ENCODE measurements at regions not wholly inside any gene's neighbourhood (a gene's known extent, or its start where the extent isn't known, plus 50 kb on each side); places are given as distances from the start of the nearest gene placed in this dataset.

DNA sequence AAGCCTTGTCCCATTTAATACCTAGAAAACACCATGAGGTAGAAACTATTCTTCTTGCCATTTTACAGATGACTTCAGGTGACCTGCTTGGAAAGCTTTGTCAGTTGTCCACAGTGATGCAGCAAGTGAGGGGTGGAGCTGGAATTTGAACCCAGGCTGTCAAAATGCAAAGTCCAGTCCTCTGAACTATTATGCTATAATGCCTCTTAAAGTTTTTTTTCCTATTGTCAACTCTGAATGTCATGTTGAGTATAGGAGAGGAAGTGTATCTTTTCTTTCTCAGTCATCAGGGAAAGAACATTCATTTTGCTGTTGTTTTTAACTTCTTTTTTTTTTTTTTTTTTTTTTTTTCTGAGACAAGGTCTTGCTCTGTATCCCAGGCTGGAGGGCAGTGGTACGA, 525.6 kb downstream of the XYLT1 start:
- no peaks in the 10 kb centered on the region for H3K9me2 ChIP-seq (replicated peaks; ENCODE audit: insufficient read depth, low read length)
- H3K79me2 ChIP-seq (ENCODE audit: insufficient read depth, low read length), result no peaks in the 10 kb centered on the region
- no peaks in the 10 kb centered on the region for H3K27me3 ChIP-seq (ENCODE audit: low read length)
- H3K4me3 ChIP-seq (ENCODE audit: insufficient read depth, low read length, poor library complexity, severe bottlenecking), result no peak overlapping the region
- H3F3A ChIP-seq (ENCODE audit: insufficient read depth), result no peaks in the 10 kb centered on the region
- no peaks in the 10 kb centered on the region for H3K9me3 ChIP-seq (ENCODE audit: insufficient read depth, low read length)
- H3K27ac ChIP-seq (ENCODE audit: low read depth, low read length), result no peak overlapping the region
- no peak overlapping the region for H3K4me2 ChIP-seq (ENCODE audit: low read depth, low read length, poor library complexity, severe bottlenecking)
- H3K36me3 ChIP-seq (ENCODE audit: low read length), result no peaks in the 10 kb centered on the region
- no peaks in the 10 kb centered on the region for H4K20me1 ChIP-seq (ENCODE audit: low read depth, low read length)
- TF ChIP-seq EZH2phosphoT487 (conservative IDR thresholded peaks at IDR 0.05; ENCODE audit: low read length), result no peak
- TF ChIP-seq, protein P1, sequence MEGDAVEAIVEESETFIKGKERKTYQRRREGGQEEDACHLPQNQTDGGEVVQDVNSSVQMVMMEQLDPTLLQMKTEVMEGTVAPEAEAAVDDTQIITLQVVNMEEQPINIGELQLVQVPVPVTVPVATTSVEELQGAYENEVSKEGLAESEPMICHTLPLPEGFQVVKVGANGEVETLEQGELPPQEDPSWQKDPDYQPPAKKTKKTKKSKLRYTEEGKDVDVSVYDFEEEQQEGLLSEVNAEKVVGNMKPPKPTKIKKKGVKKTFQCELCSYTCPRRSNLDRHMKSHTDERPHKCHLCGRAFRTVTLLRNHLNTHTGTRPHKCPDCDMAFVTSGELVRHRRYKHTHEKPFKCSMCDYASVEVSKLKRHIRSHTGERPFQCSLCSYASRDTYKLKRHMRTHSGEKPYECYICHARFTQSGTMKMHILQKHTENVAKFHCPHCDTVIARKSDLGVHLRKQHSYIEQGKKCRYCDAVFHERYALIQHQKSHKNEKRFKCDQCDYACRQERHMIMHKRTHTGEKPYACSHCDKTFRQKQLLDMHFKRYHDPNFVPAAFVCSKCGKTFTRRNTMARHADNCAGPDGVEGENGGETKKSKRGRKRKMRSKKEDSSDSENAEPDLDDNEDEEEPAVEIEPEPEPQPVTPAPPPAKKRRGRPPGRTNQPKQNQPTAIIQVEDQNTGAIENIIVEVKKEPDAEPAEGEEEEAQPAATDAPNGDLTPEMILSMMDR (IDR thresholded peaks at IDR 0.05; ENCODE audit: insufficient read depth, low read length, poor library complexity, severe bottlenecking), result no peak
- no peak overlapping the region for H2AFZ ChIP-seq (ENCODE audit: low read depth, low read length, severe bottlenecking)
- no peak overlapping the region for H3K9ac ChIP-seq (ENCODE audit: low read length)

DNA sequence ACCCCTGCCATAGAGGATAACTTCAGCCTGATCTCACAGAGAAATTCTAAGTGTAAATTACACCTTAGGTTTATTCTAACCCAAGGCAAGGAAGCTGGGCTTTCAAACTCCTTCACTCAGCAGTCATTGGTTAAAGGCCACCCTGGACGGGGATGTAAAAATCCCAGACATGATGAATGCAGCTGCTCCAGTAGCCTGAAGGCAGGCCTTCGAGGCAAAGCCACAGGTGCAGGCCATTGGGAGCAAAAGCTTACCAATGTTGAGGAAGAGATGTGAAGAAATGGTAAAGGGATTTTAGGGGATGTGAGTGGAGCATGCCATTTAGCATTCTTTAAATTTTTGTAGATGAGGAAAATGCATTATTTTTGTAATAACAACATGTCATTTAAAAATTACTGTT, 514.4 kb downstream of the XYLT1 start:
- TF ChIP-seq, protein P1 (IDR thresholded peaks at IDR 0.05; ENCODE audit: insufficient read depth, low read length, poor library complexity, severe bottlenecking), result no peak
- TF ChIP-seq EZH2phosphoT487 (conservative IDR thresholded peaks at IDR 0.05; ENCODE audit: low read length), result no peak

DNA sequence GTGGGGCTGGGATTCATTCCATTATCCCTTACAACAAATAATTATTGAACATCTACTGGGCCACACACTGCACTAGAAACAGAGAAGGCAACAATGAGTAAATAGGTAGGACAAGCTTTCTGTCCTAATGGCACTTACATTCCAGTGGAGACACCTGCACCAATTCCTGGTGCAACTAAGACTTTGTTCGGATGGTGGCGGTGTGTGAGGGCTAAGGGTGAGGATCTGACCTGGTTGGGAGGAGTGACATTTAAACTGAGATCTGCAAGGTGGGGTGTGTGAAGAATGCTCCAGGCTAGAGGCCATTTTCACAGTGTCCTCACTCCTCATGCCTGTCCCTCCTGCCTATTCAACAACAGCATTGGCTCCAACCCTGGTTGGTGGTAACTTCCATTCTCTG, 510.0 kb downstream of the XYLT1 start:
- Histone ChIP-seq H3K27ac (ENCODE audit: low read depth, low read length) (no peak overlapping the region), H3K27me3 (ENCODE audit: low read length) (no peaks in the 10 kb centered on the region), H3K79me2 (ENCODE audit: insufficient read depth, low read length) (no peaks in the 10 kb centered on the region), H3K4me2 (ENCODE audit: low read depth, low read length, poor library complexity, severe bottlenecking) (no peak overlapping the region), H3K9me3 (ENCODE audit: insufficient read depth, low read length) (no peaks in the 10 kb centered on the region), H3K4me3 (ENCODE audit: insufficient read depth, low read length, poor library complexity, severe bottlenecking) (no peak overlapping the region), H4K20me1 (ENCODE audit: low read depth, low read length) (no peaks in the 10 kb centered on the region), H3K9me2 (replicated peaks; ENCODE audit: insufficient read depth, low read length) (no peaks in the 10 kb centered on the region), H3K9ac (ENCODE audit: low read length) (no peak overlapping the region), H3K36me3 (ENCODE audit: low read length) (no peaks in the 10 kb centered on the region), H2AFZ (ENCODE audit: low read depth, low read length, severe bottlenecking) (no peak overlapping the region), H3F3A (ENCODE audit: insufficient read depth) (no peaks in the 10 kb centered on the region)
- TF ChIP-seq, protein P1 (IDR thresholded peaks at IDR 0.05; ENCODE audit: insufficient read depth, low read length, poor library complexity, severe bottlenecking), result no peak

More for the DNA sequence above, 514.4 kb downstream of the XYLT1 start:
- H3K9me3 ChIP-seq (ENCODE audit: insufficient read depth, low read length), result no peaks in the 10 kb centered on the region
- no peaks in the 10 kb centered on the region for H3K27me3 ChIP-seq (ENCODE audit: low read length)
- no peaks in the 10 kb centered on the region for H4K20me1 ChIP-seq (ENCODE audit: low read depth, low read length)
- H2AFZ ChIP-seq (ENCODE audit: low read depth, low read length, severe bottlenecking), result no peak overlapping the region
- H3K4me2 ChIP-seq (ENCODE audit: low read depth, low read length, poor library complexity, severe bottlenecking), result no peak overlapping the region
- H3F3A ChIP-seq (ENCODE audit: insufficient read depth), result no peaks in the 10 kb centered on the region
- no peaks in the 10 kb centered on the region for H3K36me3 ChIP-seq (ENCODE audit: low read length)
- no peaks in the 10 kb centered on the region for H3K79me2 ChIP-seq (ENCODE audit: insufficient read depth, low read length)
- no peak overlapping the region for H3K9ac ChIP-seq (ENCODE audit: low read length)
- no peak overlapping the region for H3K4me3 ChIP-seq (ENCODE audit: insufficient read depth, low read length, poor library complexity, severe bottlenecking)
- H3K27ac ChIP-seq (ENCODE audit: low read depth, low read length), result no peak overlapping the region
- no peaks in the 10 kb centered on the region for H3K9me2 ChIP-seq (replicated peaks; ENCODE audit: insufficient read depth, low read length)

DNA sequence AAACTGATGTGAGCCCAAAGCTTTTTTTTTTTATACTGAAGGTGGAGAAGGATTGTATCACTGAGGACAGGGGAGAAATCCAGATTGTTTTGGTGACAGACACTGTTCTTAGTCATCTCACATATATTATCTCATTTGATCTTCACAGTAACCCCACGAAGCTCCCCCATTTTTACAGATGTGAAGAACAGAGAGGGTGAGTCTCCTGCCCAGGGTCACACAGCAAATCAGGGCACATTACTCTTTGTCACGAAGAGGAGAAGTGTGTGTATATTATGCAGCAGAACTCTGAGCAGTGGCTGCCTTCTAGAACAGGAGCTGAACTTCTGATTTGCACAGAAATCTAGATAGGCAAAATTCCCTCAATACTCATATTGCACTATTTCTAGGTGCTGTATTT, 504.3 kb downstream of the XYLT1 start:
- no peak overlapping the region for H3K4me2 ChIP-seq (ENCODE audit: low read depth, low read length, poor library complexity, severe bottlenecking)
- H3K27ac ChIP-seq (ENCODE audit: low read depth, low read length), result no peak overlapping the region
- no peak overlapping the region for H3K9ac ChIP-seq (ENCODE audit: low read length)
- no peaks in the 10 kb centered on the region for H3K9me3 ChIP-seq (ENCODE audit: insufficient read depth, low read length)
- no peaks in the 10 kb centered on the region for H3K9me2 ChIP-seq (replicated peaks; ENCODE audit: insufficient read depth, low read length)
- H2AFZ ChIP-seq (ENCODE audit: low read depth, low read length, severe bottlenecking), result no peak overlapping the region
- H3K36me3 ChIP-seq (ENCODE audit: low read length), result no peaks in the 10 kb centered on the region
- H3F3A ChIP-seq (ENCODE audit: insufficient read depth), result no peaks in the 10 kb centered on the region
- no peaks in the 10 kb centered on the region for H4K20me1 ChIP-seq (ENCODE audit: low read depth, low read length)
- H3K27me3 ChIP-seq (ENCODE audit: low read length), result no peaks in the 10 kb centered on the region
- TF ChIP-seq, protein P1 (IDR thresholded peaks at IDR 0.05; ENCODE audit: insufficient read depth, low read length, poor library complexity, severe bottlenecking), result no peak
- no peak for TF ChIP-seq EZH2phosphoT487 (conservative IDR thresholded peaks at IDR 0.05; ENCODE audit: low read length)
- no peak overlapping the region for H3K4me3 ChIP-seq (ENCODE audit: insufficient read depth, low read length, poor library complexity, severe bottlenecking)
- no peaks in the 10 kb centered on the region for H3K79me2 ChIP-seq (ENCODE audit: insufficient read depth, low read length)

Data from SU-DHL-6 (cell line).